Calu3 (cell line): ENCODE measurements at regions not wholly inside any gene's neighbourhood (a gene's known extent, or its start where the extent isn't known, plus 50 kb on each side); places are given as distances from the start of the nearest gene placed in this dataset.
A peak's percentile ranks its signal among the peaks of the same experiment; 100 is the strongest.

Source experiments
- BruUV-seq: library from RNA; stranded (reverse); fragments of 400-500 nt; replicated peaks from 2 replicates; lab custom pipeline; 2021; lab: Mats Ljungman, UMichigan
- CTCF ChIA-PET: fragments of 300-600 bp; sonication (Branson Sonifier 250); formaldehyde crosslinking; loops from one replicate; lab custom pipeline; 2022; ENCODE audit warnings: antibody characterized with exemption; lab: Charles Lee
- DNase-seq: peaks from one replicate; pipeline ENCODE4 v3.0.0; 2022
- H3K27ac Mint-ChIP-seq: one replicate; pipeline ENCODE4 v1.8.0; 2022; ENCODE audit warnings: mixed read lengths; ENCODE audit not compliant: unreplicated experiment
- H3K27me3 Mint-ChIP-seq: one replicate; pipeline ENCODE4 v1.8.0; 2022; ENCODE audit warnings: mixed read lengths; ENCODE audit not compliant: unreplicated experiment
- H3K36me3 Mint-ChIP-seq: one replicate; pipeline ENCODE4 v1.8.0; 2022; ENCODE audit warnings: mild to moderate bottlenecking, moderate library complexity, mixed read lengths; ENCODE audit not compliant: insufficient read depth, unreplicated experiment
- H3K4me1 Mint-ChIP-seq: one replicate; pipeline ENCODE4 v1.8.0; 2022; ENCODE audit warnings: mild to moderate bottlenecking, low read depth, mixed read lengths; ENCODE audit not compliant: unreplicated experiment
- H3K4me3 Mint-ChIP-seq: one replicate; pipeline ENCODE4 v1.8.0; 2022; ENCODE audit warnings: mild to moderate bottlenecking, low read depth, moderate library complexity, mixed read lengths; ENCODE audit not compliant: unreplicated experiment
- H3K9me3 Mint-ChIP-seq: one replicate; pipeline ENCODE4 v1.8.0; 2022; ENCODE audit warnings: low read depth, mixed read lengths; ENCODE audit not compliant: unreplicated experiment
- CTCF ChIP-seq: fragments of 200-600 bp; IDR thresholded peaks from one replicate; pipeline ENCODE4 v1.8.0; 2022; ENCODE audit warnings: antibody characterized with exemption; ENCODE audit not compliant: unreplicated experiment
- intact Hi-C: fragments of 100-400 bp; cut with micrococcal nuclease; formaldehyde crosslinking; loops from one replicate; pipeline ENCODE4 v1.10.0; 2022; ENCODE audit not compliant: unreplicated experiment

GRCh38 chr1:98121646-98122045, 200.8 kb upstream of the DPYD start:
- DNase-seq, result no peak
- Mint-ChIP-seq H3K4me1 (no peaks in the 10 kb centered on the region), H3K36me3 (no peaks in the 10 kb centered on the region), H3K27ac (no peak overlapping the region), H3K9me3 (no peaks in the 10 kb centered on the region), H3K27me3 (no peaks in the 10 kb centered on the region), H3K4me3 (no peak overlapping the region)
- TF ChIP-seq CTCF, result no peak
- CTCF ChIA-PET, result no interaction called here
- BruUV-seq, result no TSS peak
- intact Hi-C loops, result no loop called here

GRCh38 chr1:98119796-98120195, 199.0 kb upstream of the DPYD start:
- Mint-ChIP-seq H3K9me3 (no peaks in the 10 kb centered on the region), H3K36me3 (no peaks in the 10 kb centered on the region), H3K27me3 (no peaks in the 10 kb centered on the region), H3K4me3 (no peak overlapping the region), H3K27ac (no peak overlapping the region), H3K4me1 (no peaks in the 10 kb centered on the region)
- no TSS peak for BruUV-seq
- CTCF ChIA-PET, result no interaction called here
- no peak for TF ChIP-seq CTCF
- intact Hi-C loops, result no loop called here
- peak; percentile 12 for DNase-seq

- peaks cover 8% of the 10 kb centered on the region for H3K4me1 Mint-ChIP-seq
These were observed 193.0 kb upstream of the DPYD start for GRCh38 chr1:98113811-98114210.

GRCh38 chr1:98112626-98113025, 191.8 kb upstream of the DPYD start:
- TF ChIP-seq CTCF, result no peak
- H3K27me3 Mint-ChIP-seq, result no peaks in the 10 kb centered on the region
- H3K36me3 Mint-ChIP-seq, result no peaks in the 10 kb centered on the region
- H3K4me1 Mint-ChIP-seq, result peaks cover 8% of the 10 kb centered on the region
- no TSS peak for BruUV-seq
- H3K4me3 Mint-ChIP-seq, result no peak overlapping the region
- intact Hi-C loops, result no loop called here
- no peak for DNase-seq
- CTCF ChIA-PET, result no interaction called here
- H3K27ac Mint-ChIP-seq, result no peak overlapping the region
- H3K9me3 Mint-ChIP-seq, result peaks cover 7% of the 10 kb centered on the region

More at GRCh38 chr1:98113811-98114210, 193.0 kb upstream of the DPYD start:
- H3K27ac Mint-ChIP-seq, result no peak overlapping the region
- intact Hi-C loops, result no loop called here
- BruUV-seq, result no TSS peak
- no peak for TF ChIP-seq CTCF
- DNase-seq, result no peak
- no peak overlapping the region for H3K4me3 Mint-ChIP-seq
- CTCF ChIA-PET, result no interaction called here
- no peaks in the 10 kb centered on the region for H3K9me3 Mint-ChIP-seq
- H3K36me3 Mint-ChIP-seq, result no peaks in the 10 kb centered on the region
- no peaks in the 10 kb centered on the region for H3K27me3 Mint-ChIP-seq
